Ovary (tissue), 7 donors: ENCODE measurements at regions not wholly inside any gene's neighbourhood (a gene's known extent, or its start where the extent isn't known, plus 50 kb on each side); places are given as distances from the start of the nearest gene placed in this dataset.

Experiments used
- DNase-seq, 5 donors: peaks; one replicate each; pipeline ENCODE4 v3.0.0-alpha.2; 2019 to 2020
- H3K27ac ChIP-seq, 2 donors: fragments of 200-600 bp; one replicate each; pipeline versions ENCODE4 v1.5.1 to v1.8.0; 2019 to 2022
- H3K27me3 ChIP-seq: fragments of 200-600 bp; one replicate; pipeline ENCODE4 v1.8.0; 2022
- H3K36me3 ChIP-seq: fragments of 200-600 bp; sonication (generic); one replicate; pipeline ENCODE4 v1.5.1; 2019
- H3K4me1 ChIP-seq: one replicate; pipeline ENCODE4 v1.8.1; 2013; ENCODE audit warnings: mild to moderate bottlenecking, moderate library complexity; ENCODE audit not compliant: insufficient read depth
- H3K4me3 ChIP-seq: fragments of 200-600 bp; sonication (generic); one replicate; pipeline ENCODE4 v1.5.1; 2017
- H3K9me3 ChIP-seq, 2 donors: fragments of 200-600 bp in 1 of 2; sonication (generic) in 1 of 2; one replicate each; pipeline versions ENCODE4 v1.5.1 to v1.8.1; 2013 to 2019; ENCODE audit warnings: mild to moderate bottlenecking in 1 of 2, moderate library complexity in 1 of 2
- EP300 ChIP-seq: sonication (generic); formaldehyde crosslinking; IDR thresholded peaks from one replicate; pipeline ENCODE4 v1.6.1; 2017; ENCODE audit warnings: antibody characterized with exemption
- POLR2A ChIP-seq: fragments of 450-650 bp; IDR thresholded peaks from one replicate; pipeline ENCODE4 v1.6.1; 2017; ENCODE audit warnings: antibody characterized with exemption, mild to moderate bottlenecking, moderate library complexity
- WGBS, 3 donors: extraction: QIAGEN DNeasy Blood & Tissue Kit in 1 of 3; methylation state at CpG; one replicate each; pipeline versions ENCODE4 v1.1.5 to v1.1.7; 2013 to 2017; 5-methylcytosine and 5-hydroxymethylcytosine counted together
- intact Hi-C, 4 donors: fragments of 100-400 bp; cut with DNase I; formaldehyde crosslinking; loops; one replicate each; pipeline versions ENCODE4 v1.11.0 to v1.15.1; 2022 to 2023
- TF ChIP-seq, protein P1 (sequence below), 3 donors: fragments of 450-650 bp in 2 of 3; fragments of 200-600 bp in 1 of 3; IDR thresholded peaks; one replicate each; pipeline versions ENCODE4 v1.5.1 to v1.8.0; 2016 to 2022; ENCODE audit warnings: antibody characterized with exemption in 3 of 3, mild to moderate bottlenecking in 1 of 3
- donor health status: DM: no; HTN: no; CAD: no; lungs with moderate emphysema.
- donor health status: DM: no; HTN: no; CAD: no.
- donor health status: Bipolar disorder and iron deficiency.
- donor health status: DM: no; HTN: no; CAD: no.
- donor health status: DM: yes; HTN: yes; CAD: no.

DNA sequence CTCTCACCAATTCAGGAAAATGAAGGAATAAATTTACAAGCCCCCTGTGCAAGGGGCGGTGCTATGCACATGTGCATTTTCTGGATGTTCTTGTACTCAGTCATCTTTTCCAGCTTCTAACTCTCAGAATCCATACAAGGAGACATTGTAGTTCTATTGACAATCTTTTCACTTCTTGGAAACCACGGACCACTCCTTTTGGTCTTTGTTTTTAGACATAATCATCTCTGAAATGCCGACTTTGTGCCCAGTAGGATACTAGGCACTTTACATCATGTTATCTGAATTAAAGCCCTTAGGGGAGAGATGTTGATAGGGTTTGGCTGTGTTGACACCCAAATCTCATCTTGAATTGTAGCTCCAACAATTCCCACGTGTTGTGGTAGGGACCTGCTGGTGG, 322.6 kb upstream of the WWC1 start:
- WGBS, 3 donors = 76 to 80% (median 77%) methylated on average over 4 of the region's 4 CpGs
- H3K27me3 ChIP-seq = no peaks in the 10 kb centered on the region
- no peak for DNase-seq
- H3K36me3 ChIP-seq = no peaks in the 10 kb centered on the region
- no peaks in the 10 kb centered on the region for H3K9me3 ChIP-seq
- no peak overlapping the region for H3K27ac ChIP-seq
- no peak overlapping the region for H3K4me3 ChIP-seq
- no peaks in the 10 kb centered on the region for H3K4me1 ChIP-seq
- intact Hi-C loops = loop anchor here in 1 of 4 donors (2.0 kb wide), 1 partner anchor 18 kb away; no protein-coding TSS in a partner anchor
- TF ChIP-seq POLR2A = no peak
- TF ChIP-seq EP300 = no peak
- TF ChIP-seq, protein P1, sequence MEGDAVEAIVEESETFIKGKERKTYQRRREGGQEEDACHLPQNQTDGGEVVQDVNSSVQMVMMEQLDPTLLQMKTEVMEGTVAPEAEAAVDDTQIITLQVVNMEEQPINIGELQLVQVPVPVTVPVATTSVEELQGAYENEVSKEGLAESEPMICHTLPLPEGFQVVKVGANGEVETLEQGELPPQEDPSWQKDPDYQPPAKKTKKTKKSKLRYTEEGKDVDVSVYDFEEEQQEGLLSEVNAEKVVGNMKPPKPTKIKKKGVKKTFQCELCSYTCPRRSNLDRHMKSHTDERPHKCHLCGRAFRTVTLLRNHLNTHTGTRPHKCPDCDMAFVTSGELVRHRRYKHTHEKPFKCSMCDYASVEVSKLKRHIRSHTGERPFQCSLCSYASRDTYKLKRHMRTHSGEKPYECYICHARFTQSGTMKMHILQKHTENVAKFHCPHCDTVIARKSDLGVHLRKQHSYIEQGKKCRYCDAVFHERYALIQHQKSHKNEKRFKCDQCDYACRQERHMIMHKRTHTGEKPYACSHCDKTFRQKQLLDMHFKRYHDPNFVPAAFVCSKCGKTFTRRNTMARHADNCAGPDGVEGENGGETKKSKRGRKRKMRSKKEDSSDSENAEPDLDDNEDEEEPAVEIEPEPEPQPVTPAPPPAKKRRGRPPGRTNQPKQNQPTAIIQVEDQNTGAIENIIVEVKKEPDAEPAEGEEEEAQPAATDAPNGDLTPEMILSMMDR (IDR thresholded peaks at IDR 0.05) = no peak

GRCh38 chr5:167969998-167970397, 321.4 kb upstream of the WWC1 start:
- no peaks in the 10 kb centered on the region for H3K36me3 ChIP-seq
- H3K4me3 ChIP-seq = no peak overlapping the region
- H3K27ac ChIP-seq = no peak overlapping the region
- H3K27me3 ChIP-seq = no peaks in the 10 kb centered on the region
- no peaks in the 10 kb centered on the region for H3K4me1 ChIP-seq
- 64 to 68% (median 67%) methylated on average over 4 of the region's 4 CpGs for WGBS, 3 donors
- no peak for TF ChIP-seq EP300
- TF ChIP-seq POLR2A = no peak
- TF ChIP-seq, protein P1 (IDR thresholded peaks at IDR 0.05) = no peak
- intact Hi-C loops = loop anchor here in 1 of 4 donors (2.0 kb wide), 1 partner anchor 19 kb away; no protein-coding TSS in a partner anchor
- DNase-seq = no peak
- no peaks in the 10 kb centered on the region for H3K9me3 ChIP-seq

DNA sequence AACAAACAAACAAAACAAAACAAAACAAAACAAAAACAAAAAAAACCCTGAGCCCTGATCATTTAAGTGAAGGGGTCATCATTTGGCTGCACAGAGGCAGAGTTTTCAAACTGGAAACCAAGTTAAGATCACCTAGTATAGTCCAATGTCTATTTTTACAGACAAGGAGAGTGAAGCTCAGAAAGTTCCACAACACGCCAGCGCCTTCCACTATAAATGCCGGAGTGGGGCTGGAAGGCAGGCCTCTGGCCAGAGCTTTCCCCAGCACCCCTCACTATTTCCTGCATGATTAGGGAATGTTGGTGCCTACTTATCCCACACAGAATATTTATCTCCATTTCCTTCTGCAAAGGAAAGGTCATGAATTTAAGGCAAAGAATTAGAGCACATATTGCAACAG, 319.7 kb upstream of the WWC1 start:
- TF ChIP-seq, protein P1 (IDR thresholded peaks at IDR 0.05) = no peak
- TF ChIP-seq EP300 (no peak), POLR2A (no peak)
- 91 to 96% (median 92%) methylated on average over 3 of the region's 3 CpGs for WGBS, 3 donors
- Histone ChIP-seq H3K9me3 (no peaks in the 10 kb centered on the region), H3K4me3 (no peak overlapping the region), H3K27ac (no peak overlapping the region), H3K27me3 (no peaks in the 10 kb centered on the region), H3K36me3 (no peaks in the 10 kb centered on the region), H3K4me1 (no peaks in the 10 kb centered on the region)
- DNase-seq = no peak
- intact Hi-C loops = no loop called here

DNA sequence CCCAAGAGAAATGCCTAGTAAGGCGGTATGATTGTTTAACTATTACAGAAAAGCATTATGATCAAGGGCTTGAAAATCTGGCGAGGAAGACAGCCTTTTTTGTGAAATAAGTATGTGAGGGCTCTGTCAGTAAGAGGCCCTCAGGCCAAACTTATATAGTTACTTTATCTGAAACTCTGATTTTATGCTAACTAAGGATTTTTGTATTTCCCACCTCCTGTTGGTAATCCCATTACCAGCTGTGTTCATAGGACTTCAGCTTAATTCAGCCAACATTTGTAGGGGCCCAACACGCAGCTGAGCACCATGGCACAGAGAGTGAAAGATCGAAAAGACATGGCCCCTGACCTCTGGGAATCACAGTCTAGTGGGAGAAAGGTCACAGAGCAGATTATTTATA, 318.3 kb upstream of the WWC1 start:
- Histone ChIP-seq H3K9me3 (no peaks in the 10 kb centered on the region), H3K27me3 (no peaks in the 10 kb centered on the region), H3K27ac (no peak overlapping the region), H3K4me3 (no peak overlapping the region), H3K36me3 (no peaks in the 10 kb centered on the region), H3K4me1 (no peaks in the 10 kb centered on the region)
- TF ChIP-seq, protein P1 (IDR thresholded peaks at IDR 0.05) = no peak
- TF ChIP-seq POLR2A = no peak
- TF ChIP-seq EP300 = no peak
- WGBS, 3 donors = 89 to 94% (median 92%) methylated on average over 4 of the region's 4 CpGs
- DNase-seq = no peak
- intact Hi-C loops = no loop called here

DNA sequence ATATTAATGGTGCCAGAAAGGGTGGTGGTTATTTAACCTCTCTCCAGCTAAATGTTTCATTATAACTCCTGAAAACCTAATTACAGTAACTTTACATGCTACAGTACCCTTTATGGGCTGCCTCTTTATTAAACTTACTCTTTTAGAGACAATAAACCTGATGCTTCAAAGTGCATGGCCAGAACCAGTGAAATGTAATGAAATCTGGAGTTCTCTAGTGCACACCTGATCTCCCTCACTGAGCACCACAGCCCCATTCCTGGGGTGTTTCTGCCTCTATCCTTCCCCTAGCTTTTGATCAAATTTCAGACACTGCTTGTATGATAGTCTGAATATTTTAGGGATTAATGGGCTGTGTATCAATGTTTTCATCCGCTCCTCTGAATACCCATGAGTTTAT, 306.5 kb upstream of the WWC1 start:
- DNase-seq = no peak
- H3K36me3 ChIP-seq = no peaks in the 10 kb centered on the region
- intact Hi-C loops = no loop called here
- H3K9me3 ChIP-seq = no peaks in the 10 kb centered on the region
- H3K27me3 ChIP-seq = no peaks in the 10 kb centered on the region
- no peak overlapping the region for H3K27ac ChIP-seq
- no peak overlapping the region for H3K4me3 ChIP-seq
- WGBS, 3 donors = 70 to 87% (median 83%) methylated on average over 1 of the region's 1 CpG
- no peak for TF ChIP-seq POLR2A
- TF ChIP-seq EP300 = no peak
- TF ChIP-seq, protein P1 (IDR thresholded peaks at IDR 0.05) = no peak
- no peaks in the 10 kb centered on the region for H3K4me1 ChIP-seq
